Astrocyte of the cerebellum (primary cell): ENCODE measurements at regions not wholly inside any gene's neighbourhood (a gene's known extent, or its start where the extent isn't known, plus 50 kb on each side); places are given as distances from the start of the nearest gene placed in this dataset.

ENCODE experiments used
- DNase-seq: peaks from one replicate; pipeline ENCODE4 v3.0.0-alpha.2; 2011; ENCODE audit warnings: low read depth
- H3K4me3 ChIP-seq: 2 replicates; pipeline ENCODE4 v1.5.1; 2011; ENCODE audit warnings: mild to moderate bottlenecking, low read depth, low read length, moderate library complexity
- in situ Hi-C: cut with HindIII; loops from 2 replicates; pipeline ENCODE4 v1.10.0; 2017; ENCODE audit warnings: low sequenced_read_pairs
- TF ChIP-seq, protein P1 (sequence below): IDR thresholded peaks from 2 replicates; pipeline ENCODE4 v1.5.1; 2012; ENCODE audit warnings: low read length, low read depth, moderate library complexity, mild to moderate bottlenecking; ENCODE audit errors: missing control alignments

- no peak for DNase-seq
- TF ChIP-seq, protein P1, sequence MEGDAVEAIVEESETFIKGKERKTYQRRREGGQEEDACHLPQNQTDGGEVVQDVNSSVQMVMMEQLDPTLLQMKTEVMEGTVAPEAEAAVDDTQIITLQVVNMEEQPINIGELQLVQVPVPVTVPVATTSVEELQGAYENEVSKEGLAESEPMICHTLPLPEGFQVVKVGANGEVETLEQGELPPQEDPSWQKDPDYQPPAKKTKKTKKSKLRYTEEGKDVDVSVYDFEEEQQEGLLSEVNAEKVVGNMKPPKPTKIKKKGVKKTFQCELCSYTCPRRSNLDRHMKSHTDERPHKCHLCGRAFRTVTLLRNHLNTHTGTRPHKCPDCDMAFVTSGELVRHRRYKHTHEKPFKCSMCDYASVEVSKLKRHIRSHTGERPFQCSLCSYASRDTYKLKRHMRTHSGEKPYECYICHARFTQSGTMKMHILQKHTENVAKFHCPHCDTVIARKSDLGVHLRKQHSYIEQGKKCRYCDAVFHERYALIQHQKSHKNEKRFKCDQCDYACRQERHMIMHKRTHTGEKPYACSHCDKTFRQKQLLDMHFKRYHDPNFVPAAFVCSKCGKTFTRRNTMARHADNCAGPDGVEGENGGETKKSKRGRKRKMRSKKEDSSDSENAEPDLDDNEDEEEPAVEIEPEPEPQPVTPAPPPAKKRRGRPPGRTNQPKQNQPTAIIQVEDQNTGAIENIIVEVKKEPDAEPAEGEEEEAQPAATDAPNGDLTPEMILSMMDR = no peak
- no peak overlapping the region for H3K4me3 ChIP-seq
- in situ Hi-C loops = no loop called here
Observed at GRCh38 chrX:95841863-95842262, 842.8 kb upstream of the DIAPH2 start.

DNA sequence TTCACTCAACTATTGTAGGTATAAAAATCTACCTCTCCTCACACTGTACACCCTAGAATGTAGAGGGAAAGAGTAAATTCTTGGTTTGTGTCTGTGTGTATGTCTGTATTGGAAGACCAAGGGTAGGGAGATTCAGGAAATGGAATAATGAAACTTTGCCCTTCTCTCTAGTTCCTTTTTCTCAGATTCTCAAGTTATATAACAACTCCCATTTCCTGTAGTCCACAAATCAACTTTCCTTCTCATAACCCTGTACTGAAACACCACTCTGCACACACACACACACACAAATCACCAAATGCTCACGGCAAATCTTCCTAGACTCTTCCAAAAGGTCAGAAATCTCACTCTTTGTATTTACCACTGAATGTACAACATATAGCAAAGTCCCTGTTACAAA is 824.5 kb upstream of the DIAPH2 start:
- H3K4me3 ChIP-seq = no peak overlapping the region
- in situ Hi-C loops = no loop called here
- TF ChIP-seq, protein P1 = no peak
- no peak for DNase-seq

DNA sequence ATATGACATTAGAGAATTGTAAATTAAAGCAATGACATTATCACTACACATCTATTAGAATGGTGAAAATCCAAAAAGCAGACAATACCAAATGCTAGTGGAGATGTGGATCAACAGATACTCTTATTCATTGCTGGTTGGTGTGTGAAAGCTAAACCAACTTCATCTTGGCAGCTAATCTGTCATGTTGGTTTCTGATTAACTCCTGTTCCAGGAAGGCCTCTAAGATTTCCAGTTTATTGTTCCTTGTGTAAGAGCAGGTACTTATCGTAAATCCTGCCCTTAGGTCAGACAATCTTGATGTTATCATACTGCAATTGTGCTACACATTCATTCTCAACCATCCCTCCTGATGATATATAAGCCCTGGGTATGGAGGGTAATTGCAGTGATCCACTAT is 809.0 kb upstream of the DIAPH2 start:
- TF ChIP-seq, protein P1 = no peak
- in situ Hi-C loops = no loop called here
- no peak overlapping the region for H3K4me3 ChIP-seq
- no peak for DNase-seq

DNA sequence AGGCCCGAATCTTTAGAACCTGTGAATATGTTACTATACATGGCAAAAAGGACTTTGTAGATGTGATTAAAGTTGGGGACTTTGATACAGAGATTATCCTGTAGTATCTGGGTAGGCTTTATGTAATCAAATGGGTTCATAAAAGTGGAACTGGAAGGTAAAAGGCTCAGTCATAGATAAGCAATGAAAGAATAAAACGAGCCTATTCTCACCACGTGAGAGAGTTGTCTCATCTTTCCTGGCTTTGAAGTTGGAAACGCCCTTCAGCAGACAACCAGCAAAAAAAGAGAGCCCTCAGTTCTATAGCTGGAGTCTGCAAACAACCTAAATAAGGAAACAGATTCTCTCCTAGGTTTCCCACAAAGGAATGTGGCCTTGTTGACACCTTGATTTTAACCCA is 805.8 kb upstream of the DIAPH2 start:
- no peak for DNase-seq
- no peak overlapping the region for H3K4me3 ChIP-seq
- TF ChIP-seq, protein P1 = no peak
- in situ Hi-C loops = no loop called here

DNA sequence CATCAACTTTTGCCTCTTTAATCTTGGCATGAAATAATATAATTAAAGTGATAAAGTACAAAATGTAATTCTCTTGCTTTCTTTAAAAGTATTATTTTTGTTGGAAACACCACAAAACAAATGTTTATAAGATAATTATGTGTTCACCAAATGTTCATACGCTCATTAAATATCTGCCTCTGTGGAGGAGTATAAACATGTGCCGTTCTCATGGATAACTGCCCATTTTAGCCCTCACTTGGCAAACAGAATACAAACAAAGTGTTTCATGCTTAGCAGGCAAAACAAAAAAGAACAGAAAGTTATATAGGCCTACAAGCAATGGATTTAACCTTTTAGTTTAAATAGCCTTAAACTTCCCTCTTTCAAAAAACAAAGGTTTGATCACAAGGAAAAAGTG is 800.5 kb upstream of the DIAPH2 start:
- in situ Hi-C loops = no loop called here
- H3K4me3 ChIP-seq = no peak overlapping the region
- TF ChIP-seq, protein P1 = no peak
- DNase-seq = peak; percentile 18

DNA sequence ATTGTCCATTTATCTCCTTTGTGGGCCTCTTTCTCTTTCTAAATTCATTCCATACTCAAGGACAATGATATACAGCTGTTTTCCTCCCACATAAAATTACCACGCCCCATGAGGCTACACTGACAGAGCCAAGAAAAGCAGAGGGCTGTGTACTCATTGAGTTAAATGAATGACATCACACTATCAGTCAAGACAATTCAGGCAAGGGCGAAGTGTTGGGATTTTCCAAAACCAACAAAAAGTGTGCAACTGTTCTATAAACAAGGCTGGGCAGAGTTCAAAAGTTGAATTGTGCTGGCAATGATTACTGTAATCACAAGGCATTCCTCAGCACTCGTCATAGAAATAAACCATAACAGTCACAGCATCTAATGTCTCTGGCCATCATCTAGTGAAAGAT is 799.6 kb upstream of the DIAPH2 start:
- peak; percentile 55 for DNase-seq
- in situ Hi-C loops = no loop called here
- no peak overlapping the region for H3K4me3 ChIP-seq
- TF ChIP-seq, protein P1 = no peak

DNA sequence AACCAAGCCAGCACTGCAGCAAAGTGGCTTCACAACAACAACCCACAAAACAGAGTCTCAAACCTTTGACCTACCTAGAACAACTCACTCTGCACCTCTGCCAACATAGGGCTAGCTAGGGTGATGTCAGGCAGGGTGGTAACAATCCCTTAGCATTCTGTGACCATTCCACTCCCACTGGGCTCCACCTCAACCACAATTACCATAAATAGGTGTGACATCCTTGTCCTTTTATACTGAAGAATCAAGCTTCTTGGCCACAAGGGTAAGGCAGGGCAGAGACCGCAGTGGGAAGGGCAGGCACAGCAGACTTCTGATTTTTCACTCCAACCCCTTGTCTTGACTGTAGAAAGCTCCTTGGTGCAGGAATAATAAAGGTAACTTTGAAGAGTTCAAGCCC is 795.4 kb upstream of the DIAPH2 start:
- DNase-seq = no peak
- in situ Hi-C loops = no loop called here
- no peak overlapping the region for H3K4me3 ChIP-seq
- TF ChIP-seq, protein P1 = no peak
